GM12865 (cell line): ENCODE measurements at regions not wholly inside any gene's neighbourhood (a gene's known extent, or its start where the extent isn't known, plus 50 kb on each side); places are given as distances from the start of the nearest gene placed in this dataset.

Source experiments
- DNase-seq: peaks from one replicate; pipeline ENCODE4 v3.0.0; 2010; ENCODE audit warnings: low read depth
- H3K4me3 ChIP-seq: 2 replicates; pipeline ENCODE4 v1.5.1; 2011; ENCODE audit warnings: mild to moderate bottlenecking, low read depth, low read length, control low read depth
- TF ChIP-seq, protein P1 (sequence below): IDR thresholded peaks from 2 replicates; pipeline ENCODE4 v1.5.1; 2011; ENCODE audit warnings: low read length, control low read depth, low read depth, inconsistent platforms; ENCODE audit not compliant: insufficient read depth; ENCODE audit errors: missing control alignments

DNA sequence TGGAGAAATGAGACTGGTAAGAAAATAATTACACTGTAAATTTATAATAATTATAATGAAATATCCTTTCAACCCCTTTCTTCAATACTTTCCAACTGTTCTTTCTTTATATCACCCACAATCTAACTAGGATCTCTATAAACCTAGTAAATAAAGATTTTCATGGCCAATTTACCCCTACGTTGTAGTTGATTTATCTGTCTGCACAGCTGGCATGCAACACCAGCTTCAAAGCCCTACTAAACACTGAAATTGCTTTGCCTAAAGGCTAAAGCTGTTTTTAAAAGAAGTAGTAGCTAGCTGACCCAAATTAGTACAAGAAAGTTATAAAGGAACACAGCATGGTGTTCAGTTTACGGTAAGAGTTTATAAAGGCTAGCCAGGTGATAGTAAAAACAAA lies 140.1 kb downstream of the NOL4 start:
- H3K4me3 ChIP-seq, result no peak overlapping the region
- no peak for DNase-seq
- TF ChIP-seq, protein P1, sequence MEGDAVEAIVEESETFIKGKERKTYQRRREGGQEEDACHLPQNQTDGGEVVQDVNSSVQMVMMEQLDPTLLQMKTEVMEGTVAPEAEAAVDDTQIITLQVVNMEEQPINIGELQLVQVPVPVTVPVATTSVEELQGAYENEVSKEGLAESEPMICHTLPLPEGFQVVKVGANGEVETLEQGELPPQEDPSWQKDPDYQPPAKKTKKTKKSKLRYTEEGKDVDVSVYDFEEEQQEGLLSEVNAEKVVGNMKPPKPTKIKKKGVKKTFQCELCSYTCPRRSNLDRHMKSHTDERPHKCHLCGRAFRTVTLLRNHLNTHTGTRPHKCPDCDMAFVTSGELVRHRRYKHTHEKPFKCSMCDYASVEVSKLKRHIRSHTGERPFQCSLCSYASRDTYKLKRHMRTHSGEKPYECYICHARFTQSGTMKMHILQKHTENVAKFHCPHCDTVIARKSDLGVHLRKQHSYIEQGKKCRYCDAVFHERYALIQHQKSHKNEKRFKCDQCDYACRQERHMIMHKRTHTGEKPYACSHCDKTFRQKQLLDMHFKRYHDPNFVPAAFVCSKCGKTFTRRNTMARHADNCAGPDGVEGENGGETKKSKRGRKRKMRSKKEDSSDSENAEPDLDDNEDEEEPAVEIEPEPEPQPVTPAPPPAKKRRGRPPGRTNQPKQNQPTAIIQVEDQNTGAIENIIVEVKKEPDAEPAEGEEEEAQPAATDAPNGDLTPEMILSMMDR, result no peak

DNA sequence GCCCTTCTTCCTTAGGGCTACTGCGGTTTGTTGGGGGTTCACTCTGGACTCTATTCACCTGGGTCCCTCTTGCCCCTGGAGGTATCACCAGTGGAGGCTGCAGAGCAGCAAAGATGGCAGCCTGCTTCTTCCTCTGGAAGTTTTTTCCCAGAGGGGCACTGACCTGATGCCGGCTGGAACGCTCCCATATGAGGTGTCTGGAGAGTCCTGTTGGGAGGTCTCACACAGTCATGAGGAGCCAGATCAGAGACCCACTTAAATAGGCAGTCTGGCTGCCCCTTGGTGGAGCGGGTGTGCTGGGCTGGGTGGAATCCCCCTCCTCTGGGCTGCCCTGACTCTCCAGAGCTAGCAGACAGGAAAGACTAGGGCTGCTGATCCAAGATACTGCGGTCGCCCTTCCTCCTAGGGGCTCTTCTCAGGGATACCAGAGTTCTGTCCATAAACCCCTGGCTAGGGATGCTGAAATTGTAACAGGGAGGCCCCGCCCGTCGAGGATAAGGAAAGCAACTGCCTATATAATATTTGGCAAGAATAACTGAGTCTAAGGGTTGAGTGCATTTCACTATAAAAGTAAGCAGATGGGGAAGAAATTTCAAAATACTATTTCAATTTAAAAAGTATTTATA lies 140.7 kb downstream of the NOL4 start:
- DNase-seq, result no peak
- H3K4me3 ChIP-seq, result no peak overlapping the region
- TF ChIP-seq, protein P1, result no peak

DNA sequence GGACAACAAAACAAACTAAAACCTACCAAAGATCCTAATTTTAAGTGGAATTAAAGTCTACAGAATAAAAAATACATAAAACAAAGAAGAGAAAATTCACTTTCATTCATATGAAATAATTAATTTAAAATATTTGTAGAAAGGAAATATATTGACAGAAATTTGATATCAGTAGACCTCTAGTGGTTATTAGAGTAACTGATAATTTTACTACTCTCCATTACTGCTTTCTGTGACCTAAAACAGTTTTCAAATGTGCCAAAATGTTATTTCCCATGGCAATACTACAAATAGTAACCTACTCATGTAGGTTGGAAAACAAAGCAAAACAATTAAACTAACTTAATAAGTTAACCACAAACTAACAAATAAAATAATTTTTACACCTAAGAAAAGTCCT lies 147.1 kb downstream of the NOL4 start:
- TF ChIP-seq, protein P1, result no peak
- H3K4me3 ChIP-seq, result no peak overlapping the region
- no peak for DNase-seq

DNA sequence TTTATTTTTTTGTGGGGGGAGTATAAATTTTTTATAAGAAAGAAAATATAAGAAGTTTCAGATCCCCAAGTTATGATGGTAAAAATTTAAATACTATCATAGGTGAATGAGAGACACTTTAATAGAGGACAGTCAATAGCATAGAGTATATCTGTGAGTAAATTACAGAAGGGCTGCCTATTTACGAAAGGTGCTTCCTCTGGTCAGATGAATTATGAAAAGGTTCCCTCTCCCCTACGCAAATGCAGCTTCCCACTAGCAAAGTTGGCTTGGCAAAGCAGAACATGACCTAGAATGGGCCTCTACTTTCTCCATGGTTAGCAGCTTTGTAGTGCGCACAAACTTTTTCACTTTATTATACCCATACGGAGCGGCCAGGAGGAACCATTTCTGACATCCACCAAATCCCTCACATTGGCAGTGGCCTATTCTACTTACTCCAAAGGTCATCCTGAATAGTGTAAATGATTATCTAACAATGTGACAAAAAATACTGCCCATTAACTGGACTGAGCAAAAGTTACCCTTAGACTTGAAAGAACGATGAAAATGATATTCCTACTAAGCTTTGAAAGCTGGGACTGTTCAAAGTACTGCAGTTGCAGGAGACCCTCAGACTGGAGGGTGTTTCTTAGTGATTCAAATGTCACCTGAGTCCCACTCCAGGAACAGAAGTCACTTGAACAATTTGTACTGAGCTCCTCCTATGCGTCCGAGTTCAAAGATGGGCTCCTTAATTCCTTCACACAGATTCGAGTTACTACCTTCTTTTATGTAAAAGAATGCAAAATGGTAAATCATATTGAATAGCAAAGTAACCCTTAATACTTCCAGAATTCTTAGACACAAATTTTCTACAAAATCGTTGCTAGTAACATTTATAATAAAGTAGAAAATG lies 148.5 kb downstream of the NOL4 start:
- TF ChIP-seq, protein P1, result no peak
- no peak for DNase-seq
- H3K4me3 ChIP-seq, result no peak overlapping the region

DNA sequence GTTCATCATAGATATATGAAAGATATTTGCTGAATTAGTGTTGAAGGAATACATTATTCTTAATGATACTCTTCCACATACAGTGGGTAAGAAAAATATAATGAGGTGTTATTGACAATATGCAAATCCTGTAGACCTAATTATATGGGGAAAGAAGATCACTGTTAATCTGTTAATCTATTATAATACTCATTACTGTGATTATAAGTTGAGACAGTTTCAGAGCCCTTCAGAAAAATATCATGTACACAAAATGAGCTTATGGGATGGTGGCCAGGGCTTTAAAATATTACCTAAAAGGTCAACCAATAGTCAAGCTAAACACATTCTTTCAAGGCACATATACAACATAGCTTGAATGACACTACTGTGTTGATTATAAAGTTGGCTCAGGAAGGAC lies 163.5 kb downstream of the NOL4 start:
- TF ChIP-seq, protein P1, result no peak
- DNase-seq, result no peak
- no peak overlapping the region for H3K4me3 ChIP-seq

DNA sequence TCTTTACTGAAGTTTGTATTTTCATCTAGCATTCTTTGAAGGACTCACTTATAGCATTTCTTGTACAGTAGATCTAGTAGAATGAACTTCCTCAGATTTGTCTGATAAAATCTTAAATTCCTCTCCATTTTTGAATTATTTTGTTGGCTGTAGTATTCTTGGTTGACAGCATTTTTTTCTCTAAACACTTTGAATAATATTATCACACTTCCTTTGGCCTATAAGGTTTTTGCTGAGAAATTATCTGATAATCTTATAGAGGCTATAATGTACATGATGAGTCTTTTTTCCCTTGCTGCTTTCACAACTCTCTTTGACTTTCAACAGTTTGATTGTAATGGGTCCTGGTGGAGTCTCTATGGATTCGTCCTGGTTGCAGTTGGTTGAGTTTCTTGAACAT lies 169.5 kb downstream of the NOL4 start:
- DNase-seq, result no peak
- no peak overlapping the region for H3K4me3 ChIP-seq
- TF ChIP-seq, protein P1, result no peak
